Keratinocyte (primary cell): ENCODE measurements at regions not wholly inside any gene's neighbourhood (a gene's known extent, or its start where the extent isn't known, plus 50 kb on each side); places are given as distances from the start of the nearest gene placed in this dataset.

Experiments
- DNase-seq: peaks from one replicate; pipeline ENCODE4 v3.0.0-alpha.2; 2011; ENCODE audit warnings: low read depth, missing footprints, low spot score
- FAIRE-seq: peaks from 2 replicates; lab custom pipeline; 2011; peaks lifted over from hg19 to GRCh38; lab: Jason Lieb, UNC
- H2AFZ ChIP-seq: 2 replicates; pipeline ENCODE4 v1.6.0; 2012; ENCODE audit warnings: low read length, control low read depth, inconsistent platforms; ENCODE audit not compliant: control insufficient read depth
- H3K27ac ChIP-seq: 2 replicates; pipeline ENCODE4 v1.5.1; 2011; ENCODE audit warnings: low read length; ENCODE audit not compliant: control insufficient read depth, insufficient read depth
- H3K27me3 ChIP-seq: 3 replicates; pipeline ENCODE4 v1.6.0; 2011; ENCODE audit warnings: low read length; ENCODE audit not compliant: control insufficient read depth, insufficient read depth; ENCODE audit errors: extremely low read depth
- H3K36me3 ChIP-seq, 2 experiments: 2 replicates in 1 of 2; 3 replicates in 1 of 2; pipeline ENCODE4 v1.5.1; 2011; ENCODE audit warnings: low read length in 2 of 2, mild to moderate bottlenecking in 1 of 2; ENCODE audit not compliant: control insufficient read depth in 2 of 2, insufficient read depth in 2 of 2; ENCODE audit errors: extremely low read depth in 1 of 2
- H3K4me1 ChIP-seq: 3 replicates; pipeline ENCODE4 v1.5.1; 2011; ENCODE audit warnings: low read length; ENCODE audit not compliant: control insufficient read depth, insufficient read depth; ENCODE audit errors: extremely low read depth
- H3K4me2 ChIP-seq: 3 replicates; pipeline ENCODE4 v1.6.0; 2011; ENCODE audit warnings: low read depth, low read length; ENCODE audit not compliant: control insufficient read depth, insufficient read depth; ENCODE audit errors: extremely low read depth
- H3K4me3 ChIP-seq, 3 experiments: fragments of 200-600 bp in 1 of 3; sonication (generic) in 1 of 3; 2 replicates in 2 of 3; 3 replicates in 1 of 3; pipeline ENCODE4 v1.5.1; 2011 to 2016; ENCODE audit warnings: low read length in 3 of 3, mild to moderate bottlenecking in 3 of 3, control low read depth in 2 of 3, inconsistent platforms in 1 of 3, low read depth in 1 of 3, mixed read lengths in 1 of 3, mixed run types in 1 of 3, moderate library complexity in 1 of 3; ENCODE audit not compliant: control insufficient read depth in 2 of 3, insufficient read depth in 2 of 3; ENCODE audit errors: extremely low read depth in 1 of 3
- H3K79me2 ChIP-seq: 2 replicates; pipeline ENCODE4 v1.6.0; 2012; ENCODE audit warnings: low read length; ENCODE audit not compliant: control insufficient read depth, insufficient read depth
- H3K9ac ChIP-seq: 3 replicates; pipeline ENCODE4 v1.6.0; 2011; ENCODE audit warnings: low read length; ENCODE audit not compliant: control insufficient read depth, insufficient read depth; ENCODE audit errors: extremely low read depth
- H3K9me1 ChIP-seq: 3 replicates; pipeline ENCODE4 v1.6.0; 2011; ENCODE audit warnings: low read length; ENCODE audit not compliant: control insufficient read depth, insufficient read depth; ENCODE audit errors: extremely low read depth
- H3K9me3 ChIP-seq: 2 replicates; pipeline ENCODE4 v1.5.1; 2012; ENCODE audit warnings: low read depth, low read length; ENCODE audit not compliant: control insufficient read depth
- H4K20me1 ChIP-seq: 3 replicates; pipeline ENCODE4 v1.6.0; 2011; ENCODE audit warnings: low read length; ENCODE audit not compliant: control insufficient read depth, insufficient read depth; ENCODE audit errors: extremely low read depth
- CTCF ChIP-seq, 3 experiments: IDR thresholded peaks in 1 of 3; conservative IDR thresholded peaks in 1 of 3; optimal IDR thresholded peaks in 1 of 3; 2 replicates in 2 of 3; 3 replicates in 1 of 3; pipeline versions ENCODE3 to v1.5.1; 2011; ENCODE audit warnings: low read length in 3 of 3, mild to moderate bottlenecking in 3 of 3, moderate library complexity in 2 of 3, control low read depth in 1 of 3, inconsistent platforms in 1 of 3; ENCODE audit not compliant: insufficient read depth in 2 of 3; ENCODE audit errors: extremely low read depth in 1 of 3
- EZH2 ChIP-seq: IDR thresholded peaks from one replicate; pipeline ENCODE4 v1.6.1; 2012; ENCODE audit warnings: inconsistent platforms, mild to moderate bottlenecking, low read length, moderate library complexity
- dilution Hi-C: fragments of 300-500 bp; cut with MboI; formaldehyde crosslinking; loops from one replicate; pipeline ENCODE4 v1.7.0; 2020; ENCODE audit warnings: low sequenced_read_pairs; ENCODE audit not compliant: extremely low pct_ligation_motif_present

GRCh38 chr17:68749349-68750207 is 148.4 kb upstream of the FAM20A start:
- H4K20me1 ChIP-seq = no peaks in the 10 kb centered on the region
- H3K36me3 ChIP-seq = no peaks in the 10 kb centered on the region
- no peaks in the 10 kb centered on the region for H3K9me1 ChIP-seq
- H2AFZ ChIP-seq = no peak overlapping the region
- H3K4me1 ChIP-seq = no peaks in the 10 kb centered on the region
- H3K4me2 ChIP-seq = no peak overlapping the region
- no peak overlapping the region for H3K9ac ChIP-seq
- no peak for TF ChIP-seq CTCF (optimal IDR thresholded peaks at IDR 0.05 in 1 of 3, IDR thresholded peaks at IDR 0.05 in 1 of 3, conservative IDR thresholded peaks at IDR 0.05 in 1 of 3; ENCODE audit: extremely low read depth in 1 of 3, insufficient read depth in 2 of 3, low read length in 3 of 3)
- TF ChIP-seq EZH2 = no peak
- no peaks in the 10 kb centered on the region for H3K27me3 ChIP-seq
- no peak overlapping the region for H3K4me3 ChIP-seq
- no peaks in the 10 kb centered on the region for H3K79me2 ChIP-seq
- DNase-seq (no peak), FAIRE-seq (no peak)
- H3K27ac ChIP-seq = no peak overlapping the region
- H3K9me3 ChIP-seq = no peaks in the 10 kb centered on the region
- dilution Hi-C loops = loop anchor here (25.0 kb wide), 1 partner anchor 212 kb away; no protein-coding TSS in a partner anchor

- FAIRE-seq = no peak
- H3K9ac ChIP-seq = no peak overlapping the region
- no peak overlapping the region for H3K4me3 ChIP-seq
- H4K20me1 ChIP-seq = no peaks in the 10 kb centered on the region
- H2AFZ ChIP-seq = no peak overlapping the region
- TF ChIP-seq CTCF (optimal IDR thresholded peaks at IDR 0.05 in 1 of 3, IDR thresholded peaks at IDR 0.05 in 1 of 3, conservative IDR thresholded peaks at IDR 0.05 in 1 of 3; ENCODE audit: extremely low read depth in 1 of 3, insufficient read depth in 2 of 3, low read length in 3 of 3) (no peak), EZH2 (no peak)
- dilution Hi-C loops = loop anchor here (25.0 kb wide), 1 partner anchor 211 kb away; no protein-coding TSS in a partner anchor
- no peaks in the 10 kb centered on the region for H3K9me1 ChIP-seq
- no peak overlapping the region for H3K4me2 ChIP-seq
- H3K27ac ChIP-seq = no peak overlapping the region
- no peaks in the 10 kb centered on the region for H3K4me1 ChIP-seq
- H3K79me2 ChIP-seq = no peaks in the 10 kb centered on the region
- no peak for DNase-seq
- H3K9me3 ChIP-seq = no peaks in the 10 kb centered on the region
- no peaks in the 10 kb centered on the region for H3K27me3 ChIP-seq
- no peaks in the 10 kb centered on the region for H3K36me3 ChIP-seq
Measured at GRCh38 chr17:68748381-68748780, 147.2 kb upstream of the FAM20A start.
